ENCODE measurements at regions not wholly inside any gene's neighbourhood (a gene's known extent, or its start where the extent isn't known, plus 50 kb on each side); places are given as distances from the start of the nearest gene placed in this dataset.

DNA sequence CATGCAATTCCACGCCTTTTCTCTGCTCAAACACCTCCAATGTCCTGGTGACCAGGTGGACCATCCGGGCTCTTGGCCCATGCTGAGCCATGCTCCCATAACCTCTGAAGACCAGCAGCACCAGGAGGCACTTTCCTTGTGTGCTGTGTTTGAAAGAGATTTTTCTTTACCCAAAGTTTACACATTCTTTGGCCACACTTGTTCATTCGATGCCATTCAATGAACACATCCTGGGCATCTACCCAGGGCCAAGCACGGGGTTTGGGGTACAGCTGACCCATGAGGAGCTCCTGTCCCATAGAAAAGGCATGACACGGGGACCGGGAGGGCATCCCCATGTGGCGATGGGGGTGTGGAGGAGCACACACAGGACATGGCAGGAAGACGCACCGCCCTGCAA is 77.1 kb upstream of the IRX1 start:
- 0 out of 2 replicates have a peak, but pooled peaks cover 2% of the 10 kb centered on the region for H3K4me1 ChIP-seq (ENCODE audit: control insufficient read depth, insufficient read depth, low read length)
- no peaks in the 10 kb centered on the region for H3K27me3 ChIP-seq (ENCODE audit: control insufficient read depth, insufficient read depth, low read length)
- WGBS (ENCODE audit: insufficient coverage, insufficient read length), result no CpG with 5 or more reads among the region's 9 CpGs
- H3K9me3 ChIP-seq (ENCODE audit: control insufficient read depth, insufficient read depth, low read length), result no peaks in the 10 kb centered on the region
- no peak overlapping the region for H3K27ac ChIP-seq (ENCODE audit: low read length)
- no peaks in the 10 kb centered on the region for H3K36me3 ChIP-seq (ENCODE audit: control insufficient read depth, insufficient read depth, low read length)
- H3K4me3 ChIP-seq (ENCODE audit: low read length), result no peak overlapping the region
- DNase-seq (ENCODE audit: low read depth, low spot score), result no peak

DNA sequence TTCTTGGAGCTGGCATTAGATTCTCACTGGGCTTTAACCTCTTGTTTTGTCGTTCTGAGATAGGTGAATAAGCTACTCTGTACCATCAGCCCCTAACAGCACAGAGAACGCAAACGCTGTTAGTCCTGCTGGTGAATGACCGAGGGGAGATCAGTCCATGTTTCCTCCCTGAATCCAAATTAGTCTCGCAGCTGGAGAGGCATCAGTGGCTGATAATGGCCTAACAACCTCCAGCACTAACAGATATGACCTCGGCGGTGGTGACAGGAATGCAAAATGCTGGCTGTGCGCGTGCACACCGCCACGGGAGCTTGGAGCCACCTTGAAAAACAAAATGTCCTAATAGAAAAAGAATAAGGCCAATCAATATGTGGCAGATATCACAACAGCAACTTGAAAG is 77.6 kb upstream of the IRX1 start:
- Histone ChIP-seq H3K4me1 (ENCODE audit: control insufficient read depth, insufficient read depth, low read length) (0 out of 2 replicates have a peak, but pooled peaks cover 2% of the 10 kb centered on the region), H3K27ac (ENCODE audit: low read length) (no peak overlapping the region), H3K4me3 (ENCODE audit: low read length) (no peak overlapping the region), H3K9me3 (ENCODE audit: control insufficient read depth, insufficient read depth, low read length) (no peaks in the 10 kb centered on the region), H3K36me3 (ENCODE audit: control insufficient read depth, insufficient read depth, low read length) (no peaks in the 10 kb centered on the region), H3K27me3 (ENCODE audit: control insufficient read depth, insufficient read depth, low read length) (no peaks in the 10 kb centered on the region)
- WGBS (ENCODE audit: insufficient coverage, insufficient read length), result no CpG with 5 or more reads among the region's 11 CpGs
- no peak for DNase-seq (ENCODE audit: low read depth, low spot score)

DNA sequence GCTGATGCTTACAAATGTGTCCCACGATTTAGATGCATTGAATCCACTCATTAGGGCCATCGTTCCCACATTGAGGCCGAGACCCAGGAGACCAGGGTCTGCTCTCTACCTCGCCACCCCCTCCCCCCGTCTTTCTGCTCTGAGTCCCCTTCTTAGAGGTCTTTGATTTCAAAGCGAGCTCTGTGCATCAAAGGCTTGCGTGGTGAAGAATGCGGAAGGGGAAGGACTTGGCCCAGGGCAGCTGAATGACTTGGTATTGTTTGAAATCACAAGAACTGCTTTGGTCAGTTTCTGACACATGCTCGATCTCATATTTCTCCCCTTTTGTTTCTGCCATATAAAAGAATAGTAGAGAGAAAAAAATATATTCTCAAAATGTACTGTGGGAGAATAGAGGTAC is 78.3 kb upstream of the IRX1 start:
- Histone ChIP-seq H3K9me3 (ENCODE audit: control insufficient read depth, insufficient read depth, low read length) (no peaks in the 10 kb centered on the region), H3K4me1 (ENCODE audit: control insufficient read depth, insufficient read depth, low read length) (0 out of 2 replicates have a peak, but pooled peaks cover 2% of the 10 kb centered on the region), H3K27ac (ENCODE audit: low read length) (no peak overlapping the region), H3K36me3 (ENCODE audit: control insufficient read depth, insufficient read depth, low read length) (no peaks in the 10 kb centered on the region), H3K4me3 (ENCODE audit: low read length) (no peak overlapping the region), H3K27me3 (ENCODE audit: control insufficient read depth, insufficient read depth, low read length) (no peaks in the 10 kb centered on the region)
- DNase-seq (ENCODE audit: low read depth, low spot score), result no peak
- no CpG with 5 or more reads among the region's 9 CpGs for WGBS (ENCODE audit: insufficient coverage, insufficient read length)

DNA sequence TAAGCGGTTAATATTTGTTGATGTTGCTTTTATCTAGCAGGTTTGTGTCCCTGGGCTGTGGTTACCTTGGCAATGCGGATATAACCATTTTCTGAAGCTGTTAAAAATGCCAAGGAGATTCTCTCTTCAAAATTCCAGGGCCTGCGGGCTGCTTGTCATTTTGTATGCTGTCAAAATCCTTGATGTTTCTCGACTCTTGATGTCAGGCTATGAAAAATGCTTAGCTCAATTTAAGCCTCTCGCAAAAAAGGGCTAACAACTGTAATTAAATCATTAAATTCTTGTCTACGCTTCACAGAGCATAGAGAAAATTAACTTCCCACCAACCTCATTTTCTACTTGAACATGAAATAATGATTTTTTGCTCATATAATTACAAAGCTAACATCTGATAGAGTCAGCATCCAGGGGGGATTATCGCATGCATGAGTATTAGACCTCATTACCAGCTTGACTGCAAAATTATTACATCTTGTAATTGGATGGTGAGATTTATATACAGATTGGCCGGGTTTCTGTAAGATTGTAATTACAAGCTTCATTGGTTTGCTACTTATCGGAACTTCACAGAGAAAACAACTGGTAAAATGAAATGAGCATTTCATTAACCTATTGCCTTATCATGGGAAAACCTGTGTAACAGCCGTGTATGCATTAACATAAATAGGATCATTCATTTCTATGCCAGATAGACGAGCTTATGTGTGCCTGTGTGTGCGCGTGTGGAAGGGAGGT is 83.1 kb upstream of the IRX1 start:
- H3K4me3 ChIP-seq (ENCODE audit: low read length), result no peak overlapping the region
- no peak for DNase-seq (ENCODE audit: low read depth, low spot score)
- peaks cover 2% of the 10 kb centered on the region; the same call in 1 of the 2 replicates for H3K4me1 ChIP-seq (ENCODE audit: control insufficient read depth, insufficient read depth, low read length)
- no peak overlapping the region for H3K27ac ChIP-seq (ENCODE audit: low read length)
- no peaks in the 10 kb centered on the region for H3K36me3 ChIP-seq (ENCODE audit: control insufficient read depth, insufficient read depth, low read length)
- H3K9me3 ChIP-seq (ENCODE audit: control insufficient read depth, insufficient read depth, low read length), result no peaks in the 10 kb centered on the region
- no peaks in the 10 kb centered on the region for H3K27me3 ChIP-seq (ENCODE audit: control insufficient read depth, insufficient read depth, low read length)
- WGBS (ENCODE audit: insufficient coverage, insufficient read length), result no CpG with 5 or more reads among the region's 13 CpGs

DNA sequence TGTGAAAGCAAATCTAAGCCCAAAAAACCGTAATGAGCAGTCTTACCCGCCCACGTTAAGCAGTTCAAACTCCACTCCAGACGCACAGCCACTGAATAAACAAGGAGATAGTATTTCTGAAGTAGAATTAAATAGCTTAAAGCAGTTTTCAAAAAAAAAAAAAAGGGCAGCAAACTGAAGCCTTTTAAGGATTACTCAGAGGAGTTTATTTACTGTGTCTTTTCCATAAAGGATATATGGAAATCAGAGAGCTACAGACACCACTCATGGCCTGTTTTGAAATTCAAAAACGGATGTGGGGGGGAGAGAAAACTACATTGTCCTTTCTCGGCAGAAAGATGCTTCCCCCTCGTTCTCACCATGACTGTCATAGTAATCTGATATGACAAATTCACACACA is 83.7 kb upstream of the IRX1 start:
- Histone ChIP-seq H3K4me3 (ENCODE audit: low read length) (no peak overlapping the region), H3K36me3 (ENCODE audit: control insufficient read depth, insufficient read depth, low read length) (no peaks in the 10 kb centered on the region), H3K27ac (ENCODE audit: low read length) (no peak overlapping the region), H3K27me3 (ENCODE audit: control insufficient read depth, insufficient read depth, low read length) (no peaks in the 10 kb centered on the region), H3K4me1 (ENCODE audit: control insufficient read depth, insufficient read depth, low read length) (peaks cover 2% of the 10 kb centered on the region; the same call in 1 of the 2 replicates), H3K9me3 (ENCODE audit: control insufficient read depth, insufficient read depth, low read length) (no peaks in the 10 kb centered on the region)
- no peak for DNase-seq (ENCODE audit: low read depth, low spot score)
- WGBS (ENCODE audit: insufficient coverage, insufficient read length), result no CpG with 5 or more reads among the region's 7 CpGs

DNA sequence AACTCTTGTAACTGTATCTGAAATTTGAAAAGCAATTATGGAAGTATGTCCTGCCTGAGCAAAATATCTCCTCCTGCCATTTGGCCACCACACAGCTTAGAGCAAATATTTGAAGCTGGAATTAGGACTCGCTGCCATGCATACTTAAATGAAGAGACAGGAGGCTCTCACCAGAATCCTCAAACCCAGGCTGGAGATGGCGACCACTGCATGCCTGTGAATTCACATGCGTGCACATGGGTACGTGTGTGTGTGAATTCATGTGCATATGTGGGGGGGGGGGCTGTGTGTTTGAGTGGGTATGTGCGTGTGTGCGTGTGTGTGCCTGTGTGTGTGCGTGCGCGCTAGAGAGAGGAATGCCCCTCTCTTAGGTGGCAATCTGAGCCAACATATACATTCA is 84.1 kb upstream of the IRX1 start:
- no peaks in the 10 kb centered on the region for H3K9me3 ChIP-seq (ENCODE audit: control insufficient read depth, insufficient read depth, low read length)
- H3K27me3 ChIP-seq (ENCODE audit: control insufficient read depth, insufficient read depth, low read length), result no peaks in the 10 kb centered on the region
- H3K27ac ChIP-seq (ENCODE audit: low read length), result no peak overlapping the region
- H3K4me3 ChIP-seq (ENCODE audit: low read length), result no peak overlapping the region
- peaks cover 2% of the 10 kb centered on the region; the same call in 1 of the 2 replicates for H3K4me1 ChIP-seq (ENCODE audit: control insufficient read depth, insufficient read depth, low read length)
- no CpG with 5 or more reads among the region's 9 CpGs for WGBS (ENCODE audit: insufficient coverage, insufficient read length)
- H3K36me3 ChIP-seq (ENCODE audit: control insufficient read depth, insufficient read depth, low read length), result no peaks in the 10 kb centered on the region
- DNase-seq (ENCODE audit: low read depth, low spot score), result no peak

DNA sequence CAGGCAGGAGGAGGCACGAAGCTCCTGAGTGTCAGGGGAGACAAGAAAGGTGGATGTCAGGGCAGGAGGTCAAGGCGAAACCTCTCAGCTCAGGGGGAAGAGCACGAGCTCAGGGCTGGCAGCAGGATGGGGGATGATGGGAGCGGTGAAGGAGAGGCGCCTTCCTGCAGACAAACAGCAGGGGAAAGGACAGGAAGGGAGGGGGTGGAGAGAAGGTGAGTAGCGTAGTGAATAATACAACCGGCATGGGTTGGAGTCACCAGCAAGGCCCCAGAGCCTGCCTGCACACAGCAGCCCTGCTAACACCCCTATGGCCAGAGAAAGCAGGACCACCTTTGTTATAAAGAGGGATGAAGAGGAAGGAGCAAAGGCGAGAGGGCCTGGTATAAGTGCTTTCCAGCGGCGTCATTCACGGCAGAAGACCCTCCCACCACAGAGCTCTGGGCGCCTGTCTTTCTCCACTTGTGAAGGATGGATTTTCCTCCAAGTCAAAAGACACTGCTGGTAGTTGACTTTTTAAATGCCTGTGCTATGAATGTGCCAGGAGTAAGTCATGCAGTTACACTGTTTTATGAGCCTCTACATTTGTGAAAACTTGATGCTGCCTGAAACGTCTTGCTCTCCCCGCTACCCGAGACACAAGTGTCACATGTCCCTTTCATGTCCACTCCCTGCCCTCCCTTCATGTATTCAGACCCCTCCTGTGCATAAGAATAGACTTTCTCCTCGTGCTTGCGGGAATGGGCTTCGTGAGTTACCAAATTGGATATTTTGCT is 84.8 kb upstream of the IRX1 start:
- no peak overlapping the region for H3K27ac ChIP-seq (ENCODE audit: low read length)
- H3K36me3 ChIP-seq (ENCODE audit: control insufficient read depth, insufficient read depth, low read length), result no peaks in the 10 kb centered on the region
- no peaks in the 10 kb centered on the region for H3K9me3 ChIP-seq (ENCODE audit: control insufficient read depth, insufficient read depth, low read length)
- DNase-seq (ENCODE audit: low read depth, low spot score), result no peak
- WGBS (ENCODE audit: insufficient coverage, insufficient read length), result no CpG with 5 or more reads among the region's 18 CpGs
- H3K27me3 ChIP-seq (ENCODE audit: control insufficient read depth, insufficient read depth, low read length), result no peaks in the 10 kb centered on the region
- no peak overlapping the region for H3K4me3 ChIP-seq (ENCODE audit: low read length)
- H3K4me1 ChIP-seq (ENCODE audit: control insufficient read depth, insufficient read depth, low read length), result peaks cover 2% of the 10 kb centered on the region; the same call in 1 of the 2 replicates

DNA sequence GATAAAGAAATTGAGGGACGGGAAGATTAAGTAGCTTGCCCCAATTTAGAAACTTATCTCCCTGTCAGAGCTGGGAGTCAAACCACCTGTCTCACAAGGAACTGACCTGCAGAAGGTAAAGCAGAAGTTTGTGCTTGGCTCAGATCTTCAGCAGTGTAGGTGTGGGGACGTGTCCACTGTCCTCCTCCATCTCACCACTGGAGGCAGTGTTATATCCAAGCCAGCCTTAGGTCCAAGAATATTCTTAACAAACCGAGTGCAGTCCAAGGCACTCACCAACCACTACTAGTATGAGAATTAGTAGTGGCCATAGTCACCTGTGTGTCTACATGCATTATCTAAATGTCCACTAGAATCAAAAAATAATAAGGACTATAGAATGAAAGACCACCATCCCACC is 86.3 kb upstream of the IRX1 start:
- Histone ChIP-seq H3K9me3 (ENCODE audit: control insufficient read depth, insufficient read depth, low read length) (no peaks in the 10 kb centered on the region; the same call in 1 of the 2 replicates), H3K27ac (ENCODE audit: low read length) (no peak overlapping the region), H3K4me3 (ENCODE audit: low read length) (no peak overlapping the region), H3K27me3 (ENCODE audit: control insufficient read depth, insufficient read depth, low read length) (no peaks in the 10 kb centered on the region), H3K36me3 (ENCODE audit: control insufficient read depth, insufficient read depth, low read length) (no peaks in the 10 kb centered on the region), H3K4me1 (ENCODE audit: control insufficient read depth, insufficient read depth, low read length) (peaks cover 2% of the 10 kb centered on the region; the same call in 1 of the 2 replicates)
- no CpG with 5 or more reads among the region's 3 CpGs for WGBS (ENCODE audit: insufficient coverage, insufficient read length)
- no peak for DNase-seq (ENCODE audit: low read depth, low spot score)

DNA sequence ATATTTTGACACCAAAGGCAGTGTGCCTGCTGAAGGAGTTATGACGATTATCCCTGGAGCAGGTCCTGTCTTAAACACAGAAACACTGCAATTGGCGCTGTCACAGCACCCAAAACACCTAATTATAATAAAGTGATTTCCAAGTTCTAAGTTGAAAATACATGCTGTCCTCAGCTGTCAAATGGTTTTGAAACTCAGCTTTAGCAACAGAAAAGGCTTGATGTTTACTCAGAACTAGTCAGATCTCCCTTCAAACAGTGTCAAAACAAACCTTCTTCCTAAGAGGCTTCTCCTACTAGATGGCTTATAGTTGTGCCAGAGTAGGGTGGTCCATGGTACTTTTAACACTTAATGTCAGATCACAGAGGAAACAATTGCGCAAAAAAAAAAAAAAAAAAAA is 87.2 kb upstream of the IRX1 start:
- H3K27me3 ChIP-seq (ENCODE audit: control insufficient read depth, insufficient read depth, low read length), result no peaks in the 10 kb centered on the region
- no peak overlapping the region for H3K27ac ChIP-seq (ENCODE audit: low read length)
- DNase-seq (ENCODE audit: low read depth, low spot score), result no peak
- H3K36me3 ChIP-seq (ENCODE audit: control insufficient read depth, insufficient read depth, low read length), result no peaks in the 10 kb centered on the region
- no CpG with 5 or more reads among the region's 3 CpGs for WGBS (ENCODE audit: insufficient coverage, insufficient read length)
- no peaks in the 10 kb centered on the region; the same call in 1 of the 2 replicates for H3K9me3 ChIP-seq (ENCODE audit: control insufficient read depth, insufficient read depth, low read length)
- H3K4me1 ChIP-seq (ENCODE audit: control insufficient read depth, insufficient read depth, low read length), result peaks cover 2% of the 10 kb centered on the region; the same call in 1 of the 2 replicates
- no peak overlapping the region for H3K4me3 ChIP-seq (ENCODE audit: low read length)

DNA sequence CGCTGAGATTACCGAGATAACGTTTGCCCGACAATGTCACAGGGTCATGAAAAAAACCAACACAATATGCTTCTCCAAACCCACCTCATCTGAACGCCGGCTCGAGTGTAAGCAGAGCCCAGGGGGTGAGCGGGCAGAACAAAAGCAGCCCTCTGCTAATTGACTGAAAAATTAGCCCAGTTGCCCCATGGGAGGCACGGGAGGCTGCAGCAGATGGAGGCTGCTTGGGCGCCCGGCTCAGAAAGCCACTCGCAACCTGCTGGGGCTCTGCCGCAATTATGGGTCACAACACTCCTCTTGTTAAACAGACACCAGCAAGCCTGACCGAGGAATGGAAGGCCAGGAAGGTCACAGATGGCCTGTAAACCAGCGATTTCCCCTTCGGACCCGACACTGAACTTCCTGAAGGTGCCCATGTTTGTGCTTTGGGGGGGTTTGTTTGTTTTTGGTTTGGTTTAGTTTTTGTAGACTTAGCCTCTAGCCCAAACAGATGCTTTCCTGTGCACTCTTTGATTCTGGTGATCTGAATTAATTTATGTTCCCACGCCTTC is 104.6 kb upstream of the IRX1 start:
- no peak for DNase-seq (ENCODE audit: low read depth, low spot score)
- H3K4me3 ChIP-seq (ENCODE audit: low read length), result no peak overlapping the region

More for the DNA sequence above, 104.6 kb upstream of the IRX1 start:
- no peak overlapping the region for H3K27ac ChIP-seq (ENCODE audit: low read length)
- no peaks in the 10 kb centered on the region for H3K36me3 ChIP-seq (ENCODE audit: control insufficient read depth, insufficient read depth, low read length)
- no peaks in the 10 kb centered on the region for H3K27me3 ChIP-seq (ENCODE audit: control insufficient read depth, insufficient read depth, low read length)
- H3K4me1 ChIP-seq (ENCODE audit: control insufficient read depth, insufficient read depth, low read length), result no peaks in the 10 kb centered on the region
- no peaks in the 10 kb centered on the region for H3K9me3 ChIP-seq (ENCODE audit: control insufficient read depth, insufficient read depth, low read length)
- WGBS (ENCODE audit: insufficient coverage, insufficient read length), result no CpG with 5 or more reads among the region's 18 CpGs

Data from iPS DF 6.9 (cell line).